ENCODE measurements at regions not wholly inside any gene's neighbourhood (a gene's known extent, or its start where the extent isn't known, plus 50 kb on each side); places are given as distances from the start of the nearest gene placed in this dataset.

DNA sequence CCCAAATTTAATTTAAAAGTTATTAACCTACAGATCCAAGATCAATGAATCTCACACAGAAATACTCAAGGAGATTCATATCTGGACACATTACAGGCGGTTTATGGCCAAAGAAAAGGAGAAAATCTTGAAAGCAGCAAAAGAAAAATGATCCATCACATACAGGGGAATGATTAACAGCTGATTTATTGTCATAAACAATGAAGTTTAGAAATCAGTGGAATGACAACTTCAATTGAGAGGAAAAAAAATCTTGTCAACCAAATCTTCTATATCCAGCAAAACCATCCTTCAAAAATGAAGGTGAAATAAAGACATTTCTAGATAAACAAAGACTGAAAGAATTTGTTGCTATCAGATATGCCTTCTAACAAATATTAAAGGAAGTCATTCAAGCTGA, 156.2 kb upstream of the SEMA6D start:
- no peak for DNase-seq

- no peak for DNase-seq
These were observed 151.4 kb upstream of the SEMA6D start for GRCh38 chr15:47565949-47566348.

DNA sequence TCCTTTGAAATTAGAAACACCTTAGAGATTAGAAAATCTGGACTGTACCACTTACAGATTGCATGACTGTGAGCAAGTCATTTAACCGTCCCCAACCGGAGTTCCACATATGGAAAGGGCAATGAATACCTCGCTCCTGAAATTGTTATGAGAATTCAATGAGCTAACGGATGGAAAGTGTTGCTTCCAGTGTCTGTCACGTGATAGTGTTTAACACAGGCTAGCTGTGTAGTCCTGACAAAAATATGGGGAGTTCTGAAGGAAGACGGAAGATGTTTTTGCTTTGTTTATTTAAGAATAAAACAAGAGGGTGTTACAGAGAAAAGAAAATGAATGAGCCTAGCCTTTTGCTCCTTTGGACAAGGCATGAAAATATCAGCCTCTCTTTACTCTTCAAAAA, 150.7 kb upstream of the SEMA6D start:
- DNase-seq = no peak

GRCh38 chr15:47568030-47568429, 149.3 kb upstream of the SEMA6D start:
- DNase-seq = no peak

GRCh38 chr15:47570044-47570443, 147.3 kb upstream of the SEMA6D start:
- no peak for DNase-seq

DNA sequence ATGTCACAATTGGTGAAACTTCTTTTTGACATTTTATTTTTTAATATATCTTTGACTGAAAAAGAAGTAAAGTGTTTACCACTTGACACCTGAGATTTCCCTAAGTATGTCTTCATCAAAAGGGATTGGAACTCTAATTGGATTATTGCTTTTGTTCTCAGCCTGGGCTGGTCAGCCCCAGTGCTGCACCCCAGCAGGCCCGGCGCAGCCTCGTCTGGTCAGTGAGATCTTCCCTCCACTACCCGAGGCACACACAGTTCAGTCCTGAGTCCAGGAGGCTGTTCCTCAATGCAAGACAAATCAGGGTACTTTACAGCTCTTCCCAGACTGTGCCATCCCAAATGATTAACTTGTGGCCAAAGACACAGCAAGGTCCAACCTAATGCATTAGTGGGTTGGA, 146.9 kb upstream of the SEMA6D start:
- DNase-seq = no peak

GRCh38 chr15:47570881-47571640, 146.2 kb upstream of the SEMA6D start:
- no peak for DNase-seq

DNA sequence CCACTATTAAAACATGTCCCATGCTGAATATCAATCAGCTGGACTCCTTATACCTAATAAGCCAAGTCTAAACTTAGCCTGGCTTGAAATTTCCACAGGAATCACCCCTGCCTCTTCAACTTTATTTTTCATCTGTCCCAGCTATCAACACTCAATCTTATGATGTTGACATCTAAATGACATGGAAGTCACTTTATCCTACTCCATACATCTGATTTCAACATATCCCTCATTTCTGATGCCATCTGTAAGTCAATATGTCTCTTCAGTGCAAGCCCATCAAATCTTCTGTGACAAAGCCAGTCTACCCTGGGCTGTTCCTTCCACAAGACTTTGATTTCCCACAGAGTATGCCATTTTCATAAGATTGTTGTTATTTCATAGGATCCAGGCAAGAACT, 143.6 kb upstream of the SEMA6D start:
- DNase-seq = no peak

DNA sequence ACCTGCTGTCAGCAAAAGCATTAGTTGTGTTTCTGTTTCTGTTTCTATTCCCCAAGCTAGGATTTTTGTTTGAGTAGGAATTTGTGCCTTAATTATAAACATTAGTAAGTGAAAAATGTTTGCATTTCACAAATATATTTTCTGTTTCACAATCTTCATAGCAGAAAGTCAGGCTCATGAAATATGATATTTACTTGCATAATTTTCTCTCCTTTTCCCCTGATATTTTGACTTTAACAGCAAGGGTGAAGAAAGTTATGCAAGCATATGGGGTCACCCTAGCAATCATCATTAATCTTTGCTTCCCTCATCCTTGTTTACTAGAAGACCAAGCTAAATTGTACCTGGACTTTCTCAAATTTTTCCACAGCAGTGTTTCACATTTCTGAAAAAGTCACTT, 140.3 kb upstream of the SEMA6D start:
- no peak for DNase-seq

- DNase-seq = no peak
These were observed 139.8 kb upstream of the SEMA6D start for GRCh38 chr15:47577461-47577860.

DNA sequence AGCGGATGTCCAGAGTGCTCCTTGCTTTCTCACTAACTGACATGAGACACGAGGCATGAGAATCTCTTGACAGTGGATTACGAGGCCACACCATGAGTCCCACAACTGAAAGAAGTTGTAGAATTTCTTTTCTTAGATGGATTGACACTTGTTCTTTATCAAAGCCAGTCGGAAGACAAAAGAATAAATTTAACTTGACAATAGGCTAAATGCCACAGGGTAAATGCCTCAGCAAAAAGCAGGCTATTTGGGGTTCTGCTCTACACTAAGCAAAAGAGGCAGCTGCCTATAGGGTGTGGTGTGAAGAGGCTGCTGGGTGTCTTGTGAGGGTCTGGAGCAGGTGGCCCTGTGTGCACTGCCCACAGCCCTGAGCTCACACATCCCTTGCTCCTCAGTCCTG, 135.1 kb upstream of the SEMA6D start:
- DNase-seq = no peak

DNA sequence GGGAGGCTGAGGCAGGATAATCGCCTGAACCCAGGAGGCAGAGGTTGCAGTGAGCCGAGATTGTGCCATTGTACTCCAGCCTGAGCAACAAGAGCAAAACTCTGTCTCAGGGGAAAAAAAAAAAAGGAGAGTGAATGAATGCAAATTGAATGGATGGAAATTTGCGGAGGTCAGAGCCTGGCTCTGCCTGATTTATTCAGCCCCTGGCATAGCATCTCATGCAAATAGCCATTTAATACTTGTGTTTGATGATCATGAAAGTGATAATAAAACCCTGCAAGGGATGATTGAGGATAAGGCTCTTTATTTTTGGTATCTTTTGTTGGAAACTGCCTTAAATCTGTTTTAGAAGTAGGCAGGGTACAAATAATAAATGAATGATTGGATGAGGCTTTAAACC, 133.0 kb upstream of the SEMA6D start:
- DNase-seq = no peak

GRCh38 chr15:47586653-47587224, 130.6 kb upstream of the SEMA6D start:
- DNase-seq = no peak

GRCh38 chr15:47587940-47588802, 129.1 kb upstream of the SEMA6D start:
- no peak for DNase-seq

- DNase-seq = no peak
These were observed 128.3 kb upstream of the SEMA6D start for GRCh38 chr15:47588958-47589357.

DNA sequence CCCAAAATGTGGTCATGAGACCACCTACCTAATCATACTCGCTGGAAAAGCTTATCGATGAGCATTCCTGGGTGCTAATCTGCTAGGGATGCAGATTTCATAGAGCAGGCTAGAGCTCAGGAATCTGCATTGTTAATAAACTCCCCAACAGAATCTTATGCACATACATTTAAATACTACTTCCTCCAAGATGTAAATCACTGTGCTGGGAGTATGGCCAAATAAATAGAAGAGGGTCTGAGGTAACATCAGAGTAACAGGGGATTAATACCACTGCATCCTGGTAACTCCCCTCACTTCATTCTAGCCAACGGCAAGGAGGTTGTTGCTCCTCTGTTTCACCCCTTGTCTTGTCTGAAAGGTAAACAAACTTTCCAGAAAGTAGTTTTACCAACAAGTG, 118.3 kb upstream of the SEMA6D start:
- no peak for DNase-seq

- no peak for DNase-seq
These were observed 117.5 kb upstream of the SEMA6D start for GRCh38 chr15:47599806-47600205.

DNA sequence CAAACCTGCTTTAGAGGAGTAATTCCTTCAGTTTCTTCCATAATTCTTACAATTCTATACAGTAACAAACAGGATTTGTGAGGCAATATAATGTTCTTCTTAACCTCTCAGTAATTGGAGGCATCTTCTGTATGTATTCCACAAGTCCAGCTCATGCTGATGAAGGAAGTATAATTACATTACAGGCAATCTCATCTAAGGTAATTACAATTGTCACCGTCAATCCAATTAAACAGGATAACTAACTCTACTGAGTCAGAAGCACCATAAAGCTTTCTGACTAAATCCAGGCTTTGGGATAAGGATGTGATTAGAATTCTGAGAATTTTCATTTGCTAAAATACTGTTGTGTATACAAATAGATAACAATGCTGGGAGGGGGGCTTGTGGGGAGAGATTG, 115.2 kb upstream of the SEMA6D start:
- no peak for DNase-seq

- DNase-seq = no peak
These were observed 114.3 kb upstream of the SEMA6D start for GRCh38 chr15:47603026-47603425.

GRCh38 chr15:47607695-47608094, 109.6 kb upstream of the SEMA6D start:
- DNase-seq = no peak

DNA sequence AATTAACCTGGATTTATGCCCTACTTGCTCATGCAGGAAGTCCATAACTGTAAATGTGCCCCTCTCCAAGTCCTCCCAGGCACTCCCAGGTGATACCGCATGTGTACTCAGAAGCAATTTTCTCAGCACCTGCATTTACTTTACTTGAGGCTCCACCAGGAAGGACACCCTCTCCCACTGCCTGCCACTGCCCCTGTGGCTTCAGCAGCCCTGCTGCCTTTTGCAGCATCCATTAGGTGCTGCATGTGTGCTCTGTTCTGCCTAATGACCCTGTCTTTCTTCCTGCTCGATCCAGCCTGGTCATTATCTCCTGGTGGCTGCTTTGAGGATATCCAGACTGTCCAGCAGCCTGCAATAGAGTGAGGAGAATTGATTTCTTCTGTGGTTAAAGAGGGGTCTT, 107.6 kb upstream of the SEMA6D start:
- DNase-seq = no peak

DNA sequence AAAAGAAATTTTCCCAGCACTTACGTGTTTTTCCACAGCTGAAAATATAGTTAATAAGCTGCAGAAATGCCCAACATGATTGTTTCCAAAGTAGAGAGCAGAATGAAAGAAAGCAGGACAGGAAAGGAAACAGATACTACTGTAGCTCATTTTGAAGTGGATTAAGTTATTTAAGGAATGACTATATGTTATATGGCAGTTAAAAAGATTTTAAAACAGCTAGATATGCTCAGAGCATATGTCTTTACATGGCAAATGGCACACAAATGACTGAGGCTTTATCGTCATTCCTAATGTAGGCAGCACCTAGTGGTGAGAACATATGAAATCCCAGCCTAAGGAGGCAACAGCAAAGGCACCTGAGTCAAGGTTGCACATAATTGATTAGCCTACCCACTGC, 106.6 kb upstream of the SEMA6D start:
- DNase-seq = no peak

- no peak for DNase-seq
These were observed 102.8 kb upstream of the SEMA6D start for GRCh38 chr15:47614360-47615011.

- DNase-seq = no peak
These were observed 100.4 kb upstream of the SEMA6D start for GRCh38 chr15:47616876-47617275.

Data from CD4-positive, alpha-beta T cell treated with Interferon gamma for 1 hour (primary cell).